ENCODE measurements at regions not wholly inside any gene's neighbourhood (a gene's known extent, or its start where the extent isn't known, plus 50 kb on each side); places are given as distances from the start of the nearest gene placed in this dataset.

- no peak for DNase-seq (ENCODE audit: extremely low read depth, low read depth)
- no peak for TF ChIP-seq CTCF (IDR thresholded peaks at IDR 0.05; ENCODE audit: low read depth, low read length, missing control alignments)
- no peak overlapping the region for H3K4me3 ChIP-seq (replicated peaks; ENCODE audit: low read depth, low read length)
These were observed 50.8 kb upstream of the CACNA2D3 start for GRCh38 chr3:54071601-54072000.

GRCh38 chr3:54069961-54070360 is 52.4 kb upstream of the CACNA2D3 start:
- no peak for TF ChIP-seq CTCF (IDR thresholded peaks at IDR 0.05; ENCODE audit: low read depth, low read length, missing control alignments)
- DNase-seq (ENCODE audit: extremely low read depth, low read depth): no peak

DNA sequence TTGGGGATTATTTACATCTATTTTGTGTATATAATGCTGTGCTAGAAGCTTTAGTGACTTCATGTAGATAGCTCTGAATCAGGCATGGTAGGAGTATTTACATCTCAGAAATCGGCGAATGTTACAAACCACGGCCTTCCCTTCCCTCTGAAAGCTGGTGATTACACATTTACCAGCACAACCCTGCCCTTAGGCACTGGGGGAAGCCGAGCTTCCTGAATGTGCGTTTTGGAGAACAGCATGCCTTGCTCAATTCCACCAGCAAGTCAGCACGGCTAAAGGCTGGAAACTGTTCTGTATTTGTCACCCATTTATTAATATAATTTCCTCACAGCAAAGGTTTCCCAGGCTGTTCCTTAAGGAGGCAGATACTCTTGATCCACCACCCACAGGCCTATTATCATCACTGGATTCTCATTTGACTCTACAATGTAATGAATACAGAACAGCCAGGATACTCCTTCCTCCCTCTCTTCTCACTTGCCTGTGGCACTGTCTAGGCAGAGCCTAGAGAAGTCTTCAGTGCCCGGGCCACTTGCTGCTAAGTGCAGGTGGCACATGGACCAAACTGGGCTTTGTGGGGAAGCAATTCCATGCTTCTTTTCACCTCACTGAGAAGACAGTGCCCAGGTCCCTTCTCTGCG is 55.2 kb upstream of the CACNA2D3 start:
- no peak for DNase-seq (ENCODE audit: extremely low read depth, low read depth)
- H3K4me3 ChIP-seq (replicated peaks; ENCODE audit: low read depth, low read length): no peak overlapping the region
- TF ChIP-seq CTCF (IDR thresholded peaks at IDR 0.05; ENCODE audit: low read depth, low read length, missing control alignments): no peak

More at GRCh38 chr3:54069961-54070360, 52.4 kb upstream of the CACNA2D3 start:
- no peak overlapping the region for H3K4me3 ChIP-seq (replicated peaks; ENCODE audit: low read depth, low read length)

GRCh38 chr3:54066253-54066652 is 56.1 kb upstream of the CACNA2D3 start:
- DNase-seq (ENCODE audit: extremely low read depth, low read depth): no peak
- no peak overlapping the region for H3K4me3 ChIP-seq (replicated peaks; ENCODE audit: low read depth, low read length)
- TF ChIP-seq CTCF (IDR thresholded peaks at IDR 0.05; ENCODE audit: low read depth, low read length, missing control alignments): no peak

DNA sequence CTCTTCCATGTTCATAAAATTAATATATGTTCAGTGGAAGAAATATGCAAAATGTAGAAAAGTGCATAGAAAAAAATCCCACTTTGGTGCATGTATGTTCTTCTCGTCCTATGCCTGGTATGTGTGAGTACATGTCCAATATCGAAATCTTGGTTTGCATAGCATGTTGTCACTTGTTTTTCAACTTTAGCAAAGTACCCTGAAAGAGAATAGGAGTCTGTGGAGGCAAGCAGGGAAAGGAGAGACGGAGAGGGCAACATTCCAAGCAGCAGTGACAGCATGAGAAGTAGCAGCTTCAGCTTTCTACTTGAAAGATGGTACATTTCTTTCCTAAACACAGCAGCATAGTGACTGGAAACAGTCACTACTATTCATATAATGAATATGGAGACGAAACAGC is 56.8 kb upstream of the CACNA2D3 start:
- DNase-seq (ENCODE audit: extremely low read depth, low read depth): no peak
- TF ChIP-seq CTCF (IDR thresholded peaks at IDR 0.05; ENCODE audit: low read depth, low read length, missing control alignments): no peak

GRCh38 chr3:54065140-54065539 is 57.2 kb upstream of the CACNA2D3 start:
- DNase-seq (ENCODE audit: extremely low read depth, low read depth): no peak
- H3K4me3 ChIP-seq (replicated peaks; ENCODE audit: low read depth, low read length): no peak overlapping the region
- no peak for TF ChIP-seq CTCF (IDR thresholded peaks at IDR 0.05; ENCODE audit: low read depth, low read length, missing control alignments)

More for the DNA sequence above, 56.8 kb upstream of the CACNA2D3 start:
- H3K4me3 ChIP-seq (replicated peaks; ENCODE audit: low read depth, low read length): no peak overlapping the region

DNA sequence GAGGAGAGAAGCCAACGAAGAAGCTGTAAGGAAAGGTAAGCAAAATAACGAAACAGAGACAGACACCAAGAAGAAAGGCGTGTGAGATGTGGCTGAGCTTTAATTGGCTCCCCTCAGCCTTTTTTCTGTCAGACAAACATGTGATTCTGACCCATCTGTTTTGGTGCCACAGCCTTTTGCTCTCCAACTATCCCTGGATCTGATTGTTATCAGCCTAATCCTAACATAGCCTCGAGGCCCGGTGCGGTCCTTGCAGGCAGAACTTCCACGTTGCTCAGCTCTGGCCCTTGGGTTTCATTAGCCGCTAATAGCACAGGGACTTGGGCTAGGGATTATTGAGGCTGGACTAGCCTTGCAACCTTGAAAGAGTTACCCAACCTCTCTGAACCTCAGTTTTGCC is 57.9 kb upstream of the CACNA2D3 start:
- no peak overlapping the region for H3K4me3 ChIP-seq (replicated peaks; ENCODE audit: low read depth, low read length)
- TF ChIP-seq CTCF (IDR thresholded peaks at IDR 0.05; ENCODE audit: low read depth, low read length, missing control alignments): no peak
- no peak for DNase-seq (ENCODE audit: extremely low read depth, low read depth)

Measured in HFF-Myc (cell line).